KMS-11 (cell line): ENCODE measurements at regions not wholly inside any gene's neighbourhood (a gene's known extent, or its start where the extent isn't known, plus 50 kb on each side); places are given as distances from the start of the nearest gene placed in this dataset.

Source experiments
- H2AFZ ChIP-seq: fragments of 200-600 bp; sonication (generic); 2 replicates; pipeline ENCODE4 v1.6.1; 2016; ENCODE audit warnings: antibody characterized with exemption, mixed run types, low read depth
- H3K27ac ChIP-seq: fragments of 200-600 bp; sonication (generic); 2 replicates; pipeline ENCODE4 v1.6.1; 2016; ENCODE audit warnings: mild to moderate bottlenecking, mixed run types
- H3K27me3 ChIP-seq: fragments of 200-600 bp; sonication (generic); 2 replicates; pipeline ENCODE4 v1.6.1; 2017; ENCODE audit warnings: mild to moderate bottlenecking, low read depth, mixed run types, moderate library complexity; ENCODE audit not compliant: insufficient read depth
- H3K36me3 ChIP-seq: fragments of 200-600 bp; sonication (generic); 2 replicates; pipeline ENCODE4 v1.6.1; 2017; ENCODE audit warnings: mild to moderate bottlenecking, mixed run types; ENCODE audit not compliant: insufficient read depth
- H3K4me1 ChIP-seq: fragments of 200-600 bp; sonication (generic); 2 replicates; pipeline ENCODE4 v1.6.1; 2016; ENCODE audit warnings: mild to moderate bottlenecking, low read depth, mixed run types; ENCODE audit not compliant: poor library complexity, severe bottlenecking
- H3K4me2 ChIP-seq: fragments of 200-600 bp; sonication (generic); 2 replicates; pipeline ENCODE4 v1.7.0; 2016; ENCODE audit warnings: mild to moderate bottlenecking, mixed run types
- H3K4me3 ChIP-seq: fragments of 200-600 bp; sonication (generic); IDR thresholded peaks from 2 replicates; pipeline ENCODE4 v1.6.1; 2017; ENCODE audit warnings: low read depth, low read length, mixed read lengths; ENCODE audit not compliant: insufficient read depth
- H3K79me2 ChIP-seq: fragments of 200-600 bp; sonication (generic); 2 replicates; pipeline ENCODE4 v1.6.1; 2016; ENCODE audit warnings: low read depth, mixed run types; ENCODE audit not compliant: insufficient read depth
- H3K9ac ChIP-seq: fragments of 200-600 bp; sonication (generic); 2 replicates; pipeline ENCODE4 v1.6.1; 2016; ENCODE audit warnings: mild to moderate bottlenecking, mixed run types
- H4K20me1 ChIP-seq: fragments of 200-600 bp; sonication (generic); 2 replicates; pipeline ENCODE4 v1.6.1; 2016; ENCODE audit warnings: mild to moderate bottlenecking, mixed run types; ENCODE audit not compliant: insufficient read depth
- CTCF ChIP-seq: fragments of 200-600 bp; sonication (generic); conservative IDR thresholded peaks from 2 replicates; pipeline ENCODE4 v1.6.1; 2017; ENCODE audit warnings: low read depth, mild to moderate bottlenecking, antibody characterized with exemption, low read length, moderate library complexity, mixed read lengths

- Histone ChIP-seq H3K79me2 (no peaks in the 10 kb centered on the region), H3K27me3 (no peaks in the 10 kb centered on the region), H4K20me1 (no peaks in the 10 kb centered on the region), H3K4me2 (no peak overlapping the region), H3K4me1 (no peaks in the 10 kb centered on the region), H2AFZ (no peak overlapping the region), H3K27ac (no peak overlapping the region), H3K9ac (no peak overlapping the region), H3K36me3 (no peaks in the 10 kb centered on the region), H3K4me3 (no peak overlapping the region)
- TF ChIP-seq CTCF: no peak
Measured at GRCh38 chr4:14580061-14580460, 422.2 kb upstream of the CPEB2 start.

- H3K27ac ChIP-seq: no peak overlapping the region
- H2AFZ ChIP-seq: no peak overlapping the region
- H4K20me1 ChIP-seq: no peaks in the 10 kb centered on the region
- no peak for TF ChIP-seq CTCF
- H3K4me3 ChIP-seq: no peak overlapping the region
- H3K9ac ChIP-seq: no peak overlapping the region
- no peaks in the 10 kb centered on the region for H3K27me3 ChIP-seq
- H3K4me2 ChIP-seq: no peak overlapping the region
- H3K36me3 ChIP-seq: no peaks in the 10 kb centered on the region
- H3K4me1 ChIP-seq: no peaks in the 10 kb centered on the region
- H3K79me2 ChIP-seq: no peaks in the 10 kb centered on the region
Measured at GRCh38 chr4:14581741-14582140, 420.5 kb upstream of the CPEB2 start.

GRCh38 chr4:14582677-14583076 is 419.6 kb upstream of the CPEB2 start:
- Histone ChIP-seq H2AFZ (no peak overlapping the region), H4K20me1 (no peaks in the 10 kb centered on the region), H3K9ac (no peak overlapping the region), H3K4me1 (no peaks in the 10 kb centered on the region), H3K36me3 (no peaks in the 10 kb centered on the region), H3K79me2 (no peaks in the 10 kb centered on the region), H3K4me2 (no peak overlapping the region), H3K27me3 (no peaks in the 10 kb centered on the region), H3K27ac (no peak overlapping the region), H3K4me3 (no peak overlapping the region)
- no peak for TF ChIP-seq CTCF

GRCh38 chr4:14583331-14583730 is 418.9 kb upstream of the CPEB2 start:
- Histone ChIP-seq H3K4me2 (no peak overlapping the region), H3K4me3 (no peak overlapping the region), H3K36me3 (no peaks in the 10 kb centered on the region), H3K9ac (no peak overlapping the region), H3K27me3 (no peaks in the 10 kb centered on the region), H4K20me1 (no peaks in the 10 kb centered on the region), H3K4me1 (no peaks in the 10 kb centered on the region), H3K27ac (no peak overlapping the region), H2AFZ (no peak overlapping the region), H3K79me2 (no peaks in the 10 kb centered on the region)
- TF ChIP-seq CTCF: no peak

- no peak for TF ChIP-seq CTCF
- Histone ChIP-seq H3K79me2 (no peaks in the 10 kb centered on the region), H3K27ac (no peak overlapping the region), H3K27me3 (no peaks in the 10 kb centered on the region), H3K4me3 (no peak overlapping the region), H3K36me3 (no peaks in the 10 kb centered on the region), H3K9ac (no peak overlapping the region), H2AFZ (no peak overlapping the region), H3K4me2 (no peak overlapping the region), H3K4me1 (no peaks in the 10 kb centered on the region), H4K20me1 (no peaks in the 10 kb centered on the region)
Measured at GRCh38 chr4:14583752-14584151, 418.5 kb upstream of the CPEB2 start.
